HEK293 (cell line): ENCODE measurements at regions not wholly inside any gene's neighbourhood (a gene's known extent, or its start where the extent isn't known, plus 50 kb on each side); places are given as distances from the start of the nearest gene placed in this dataset.
A peak's percentile ranks its signal among the peaks of the same experiment; 100 is the strongest.

Experiments used
- CTCF ChIA-PET: fragments of 350-600 bp; formaldehyde crosslinking; extraction: SDS; loops from one replicate; lab custom pipeline; 2021; ENCODE audit warnings: antibody characterized with exemption; lab: Yijun Ruan, JAX
- POLR2A ChIA-PET: fragments of 300-600 bp; formaldehyde crosslinking; extraction: SDS; loops from one replicate; lab custom pipeline; 2020; ENCODE audit warnings: antibody characterized with exemption, inconsistent platforms; lab: Yijun Ruan, JAX
- H3K27ac ChIP-seq: fragments of 200-500 bp; sonication (Bioruptor generic); 2 replicates; pipeline ENCODE4 v1.5.1; 2014; ENCODE audit warnings: low read depth, low read length, control low read depth, inconsistent platforms; ENCODE audit errors: extremely low read depth
- H3K36me3 ChIP-seq, 2 experiments: fragments of 200-500 bp in 1 of 2; sonication (Bioruptor generic) in 1 of 2; 1 replicate in 1 of 2; 2 replicates in 1 of 2; pipeline ENCODE4 v1.5.1; 2014 to 2017; ENCODE audit warnings: inconsistent platforms in 2 of 2, low read length in 2 of 2; ENCODE audit not compliant: control insufficient read depth in 2 of 2, insufficient read depth in 1 of 2
- H3K4me1 ChIP-seq: fragments of 200-500 bp; sonication (Bioruptor generic); 2 replicates; pipeline ENCODE4 v1.5.1; 2014; ENCODE audit warnings: mild to moderate bottlenecking, low read length, inconsistent platforms; ENCODE audit not compliant: control insufficient read depth, insufficient read depth
- H3K4me3 ChIP-seq: 2 replicates; pipeline ENCODE4 v1.5.1; 2011; ENCODE audit warnings: low read depth, mild to moderate bottlenecking, control low read depth, low read length, moderate library complexity
- H3K9me3 ChIP-seq: fragments of 200-500 bp; sonication (Bioruptor generic); 2 replicates; pipeline ENCODE4 v1.5.1; 2014; ENCODE audit warnings: low read depth, low read length, inconsistent platforms; ENCODE audit not compliant: control insufficient read depth, insufficient read depth
- EGR2 ChIP-seq: fragments of 450-650 bp; formaldehyde crosslinking; IDR thresholded peaks from 2 replicates; pipeline ENCODE4 v1.5.1; 2016; ENCODE audit warnings: low read depth, missing biosample characterization, missing genetic modification characterization
- HOXA7 ChIP-seq: sonication (generic); formaldehyde crosslinking; IDR thresholded peaks from 2 replicates; pipeline ENCODE4 v1.8.1; 2022; ENCODE audit warnings: missing genetic modification reagents, borderline replicate concordance
- TCF7L2 ChIP-seq: IDR thresholded peaks from 2 replicates; pipeline ENCODE4 v1.6.1; 2011; ENCODE audit warnings: low read depth, mild to moderate bottlenecking, inconsistent platforms, low read length, moderate library complexity, borderline replicate concordance
- TRIM28 ChIP-seq: IDR thresholded peaks from 2 replicates; pipeline ENCODE4 v1.6.1; 2011; ENCODE audit warnings: low read length, control low read depth, borderline replicate concordance
- YY1 ChIP-seq: fragments of 450-650 bp; formaldehyde crosslinking; IDR thresholded peaks from 2 replicates; pipeline ENCODE4 v1.5.1; 2018; ENCODE audit warnings: missing biosample characterization, missing genetic modification characterization
- YY2 ChIP-seq: fragments of 450-650 bp; formaldehyde crosslinking; IDR thresholded peaks from 2 replicates; pipeline ENCODE4 v1.5.1; 2016; ENCODE audit warnings: missing biosample characterization, missing genetic modification characterization
- ZNF114 ChIP-seq: fragments of 450-650 bp; formaldehyde crosslinking; IDR thresholded peaks from 2 replicates; pipeline ENCODE4 v1.5.0; 2017; ENCODE audit warnings: missing biosample characterization, missing genetic modification characterization
- ZNF169 ChIP-seq: fragments of 450-650 bp; formaldehyde crosslinking; IDR thresholded peaks from 2 replicates; pipeline ENCODE4 v1.5.1; 2016; ENCODE audit warnings: missing biosample characterization, missing genetic modification characterization
- ZNF175 ChIP-seq: fragments of 450-650 bp; formaldehyde crosslinking; IDR thresholded peaks from 2 replicates; pipeline ENCODE4 v1.5.1; 2016; ENCODE audit warnings: missing biosample characterization, missing genetic modification characterization
- ZNF248 ChIP-seq: fragments of 450-650 bp; formaldehyde crosslinking; IDR thresholded peaks from 2 replicates; pipeline ENCODE4 v1.5.1; 2017; ENCODE audit warnings: missing biosample characterization, missing genetic modification characterization
- ZNF274 ChIP-seq, 2 experiments: fragments of 200-500 bp in 1 of 2; fragments of 450-650 bp in 1 of 2; sonication (Bioruptor generic) in 1 of 2; formaldehyde crosslinking in 1 of 2; IDR thresholded peaks; 2 replicates each; pipeline versions ENCODE4 v1.5.1 to v1.6.1; 2014 to 2016; ENCODE audit warnings: borderline replicate concordance in 1 of 2, inconsistent platforms in 1 of 2, low read length in 1 of 2, missing biosample characterization in 1 of 2, missing genetic modification characterization in 1 of 2
- ZNF350 ChIP-seq: fragments of 450-650 bp; formaldehyde crosslinking; IDR thresholded peaks from 2 replicates; pipeline ENCODE4 v1.5.0; 2017; ENCODE audit warnings: missing biosample characterization, mild to moderate bottlenecking, missing genetic modification characterization
- ZNF473 ChIP-seq: fragments of 450-650 bp; formaldehyde crosslinking; IDR thresholded peaks from 2 replicates; pipeline ENCODE4 v1.5.1; 2017; ENCODE audit warnings: missing biosample characterization, missing genetic modification characterization
- ZNF521 ChIP-seq: fragments of 450-650 bp; formaldehyde crosslinking; IDR thresholded peaks from 2 replicates; pipeline ENCODE4 v1.5.1; 2017; ENCODE audit warnings: missing biosample characterization, mild to moderate bottlenecking, missing genetic modification characterization
- ZNF623 ChIP-seq: fragments of 450-650 bp; formaldehyde crosslinking; IDR thresholded peaks from 2 replicates; pipeline ENCODE4 v1.5.1; 2016; ENCODE audit warnings: missing biosample characterization, missing genetic modification characterization
- ZNF785 ChIP-seq: fragments of 450-650 bp; formaldehyde crosslinking; IDR thresholded peaks from 2 replicates; pipeline ENCODE4 v1.5.1; 2016; ENCODE audit warnings: missing biosample characterization, missing genetic modification characterization
- TF ChIP-seq, protein P1 (sequence below): fragments of 450-650 bp; formaldehyde crosslinking; IDR thresholded peaks from 2 replicates; pipeline ENCODE4 v1.5.1; 2017; ENCODE audit warnings: missing biosample characterization, mild to moderate bottlenecking, missing genetic modification characterization, moderate library complexity
- TF ChIP-seq, protein P2 (sequence below): fragments of 450-650 bp; formaldehyde crosslinking; IDR thresholded peaks from 2 replicates; pipeline ENCODE4 v1.5.1; 2016; ENCODE audit warnings: missing biosample characterization, missing genetic modification characterization
- TF ChIP-seq, protein P3 (sequence below): fragments of 450-650 bp; formaldehyde crosslinking; IDR thresholded peaks from 2 replicates; pipeline ENCODE4 v1.5.1; 2016; ENCODE audit warnings: missing biosample characterization, missing genetic modification characterization, borderline replicate concordance
- TF ChIP-seq, protein P4 (sequence below): fragments of 450-650 bp; IDR thresholded peaks from 2 replicates; pipeline ENCODE4 v1.5.1; 2018; ENCODE audit warnings: missing biosample characterization, mild to moderate bottlenecking, missing genetic modification characterization
- TF ChIP-seq, protein P5 (sequence below): fragments of 450-650 bp; formaldehyde crosslinking; IDR thresholded peaks from 2 replicates; pipeline ENCODE4 v1.5.1; 2016; ENCODE audit warnings: missing biosample characterization, missing genetic modification characterization

DNA sequence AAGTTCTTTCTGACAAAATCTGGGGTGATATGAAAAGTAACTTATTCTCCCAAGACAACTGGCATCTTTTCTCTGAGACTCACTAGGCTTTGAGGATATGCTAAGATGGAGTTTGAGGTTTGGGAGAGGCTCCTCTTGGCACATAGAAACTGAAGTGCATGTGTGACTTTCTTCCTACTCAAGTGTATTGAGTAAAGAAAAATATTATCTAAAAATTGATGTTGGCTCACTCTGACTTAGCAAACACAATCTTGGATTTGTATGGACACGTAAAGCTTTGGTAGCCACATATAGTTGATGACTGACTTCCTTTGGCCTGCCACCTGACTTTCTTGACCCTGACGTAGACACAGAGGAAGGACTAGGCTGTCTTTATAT, 71.1 kb upstream of the KLF12 start:
- no peaks in the 10 kb centered on the region for H3K4me1 ChIP-seq
- no peaks in the 10 kb centered on the region for H3K9me3 ChIP-seq
- CTCF ChIA-PET = no interaction called here
- no peak overlapping the region for H3K4me3 ChIP-seq
- POLR2A ChIA-PET = no interaction called here
- H3K36me3 ChIP-seq = no peaks in the 10 kb centered on the region
- no peak for TF ChIP-seq YY1
- no peak overlapping the region for H3K27ac ChIP-seq

DNA sequence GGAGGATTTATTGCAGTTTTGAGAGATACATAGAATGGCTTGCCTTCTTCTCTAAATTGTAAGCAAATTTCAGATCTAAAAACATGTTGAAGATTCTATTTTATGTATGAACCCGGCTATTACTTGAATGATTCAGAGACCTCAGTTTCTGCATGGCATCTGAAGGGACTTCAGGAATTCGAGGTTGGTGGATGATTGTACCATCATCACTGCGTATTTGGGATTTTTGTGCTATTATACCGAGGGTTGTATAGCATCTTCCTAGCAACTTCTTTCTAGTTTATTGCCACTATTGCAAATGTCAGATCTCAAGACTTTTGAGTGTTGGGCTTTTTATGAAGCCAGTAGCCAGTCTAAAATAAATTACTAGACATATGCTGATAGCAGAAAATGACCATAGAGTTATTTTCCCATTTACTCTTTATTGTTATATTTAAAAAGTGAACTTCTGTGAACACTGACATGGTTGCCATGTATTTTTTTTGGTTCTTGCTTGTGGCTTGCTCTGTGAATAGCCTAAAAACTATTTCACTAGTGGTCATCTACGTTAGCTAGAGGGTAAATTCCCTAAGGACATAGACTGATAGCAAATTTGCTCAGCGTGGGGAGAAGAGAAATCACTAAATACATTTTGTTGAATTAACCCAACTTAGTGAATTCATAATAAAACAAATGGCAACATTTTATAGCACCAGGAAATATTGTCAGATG, 70.6 kb upstream of the KLF12 start:
- ChIA-PET POLR2A (no interaction called here), CTCF (no interaction called here)
- Histone ChIP-seq H3K9me3 (no peaks in the 10 kb centered on the region), H3K4me1 (no peaks in the 10 kb centered on the region), H3K27ac (no peak overlapping the region), H3K36me3 (no peaks in the 10 kb centered on the region), H3K4me3 (no peak overlapping the region)
- TF ChIP-seq YY2 (tag by site-specific recombination) (no peak), ZNF350 (tag by site-specific recombination) (no peak), ZNF114 (tag by site-specific recombination) (no peak), ZNF473 (tag by site-specific recombination) (no peak), ZNF169 (tag by site-specific recombination) (no peak), ZNF521 (no peak), TCF7L2 (no peak)
- TF ChIP-seq, protein P1, sequence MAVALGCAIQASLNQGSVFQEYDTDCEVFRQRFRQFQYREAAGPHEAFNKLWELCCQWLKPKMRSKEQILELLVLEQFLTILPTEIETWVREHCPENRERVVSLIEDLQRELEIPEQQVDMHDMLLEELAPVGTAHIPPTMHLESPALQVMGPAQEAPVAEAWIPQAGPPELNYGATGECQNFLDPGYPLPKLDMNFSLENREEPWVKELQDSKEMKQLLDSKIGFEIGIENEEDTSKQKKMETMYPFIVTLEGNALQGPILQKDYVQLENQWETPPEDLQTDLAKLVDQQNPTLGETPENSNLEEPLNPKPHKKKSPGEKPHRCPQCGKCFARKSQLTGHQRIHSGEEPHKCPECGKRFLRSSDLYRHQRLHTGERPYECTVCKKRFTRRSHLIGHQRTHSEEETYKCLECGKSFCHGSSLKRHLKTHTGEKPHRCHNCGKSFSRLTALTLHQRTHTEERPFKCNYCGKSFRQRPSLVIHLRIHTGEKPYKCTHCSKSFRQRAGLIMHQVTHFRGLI = no peak
- TF ChIP-seq, protein P2, sequence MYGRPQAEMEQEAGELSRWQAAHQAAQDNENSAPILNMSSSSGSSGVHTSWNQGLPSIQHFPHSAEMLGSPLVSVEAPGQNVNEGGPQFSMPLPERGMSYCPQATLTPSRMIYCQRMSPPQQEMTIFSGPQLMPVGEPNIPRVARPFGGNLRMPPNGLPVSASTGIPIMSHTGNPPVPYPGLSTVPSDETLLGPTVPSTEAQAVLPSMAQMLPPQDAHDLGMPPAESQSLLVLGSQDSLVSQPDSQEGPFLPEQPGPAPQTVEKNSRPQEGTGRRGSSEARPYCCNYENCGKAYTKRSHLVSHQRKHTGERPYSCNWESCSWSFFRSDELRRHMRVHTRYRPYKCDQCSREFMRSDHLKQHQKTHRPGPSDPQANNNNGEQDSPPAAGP = no peak
- TF ChIP-seq, protein P3, sequence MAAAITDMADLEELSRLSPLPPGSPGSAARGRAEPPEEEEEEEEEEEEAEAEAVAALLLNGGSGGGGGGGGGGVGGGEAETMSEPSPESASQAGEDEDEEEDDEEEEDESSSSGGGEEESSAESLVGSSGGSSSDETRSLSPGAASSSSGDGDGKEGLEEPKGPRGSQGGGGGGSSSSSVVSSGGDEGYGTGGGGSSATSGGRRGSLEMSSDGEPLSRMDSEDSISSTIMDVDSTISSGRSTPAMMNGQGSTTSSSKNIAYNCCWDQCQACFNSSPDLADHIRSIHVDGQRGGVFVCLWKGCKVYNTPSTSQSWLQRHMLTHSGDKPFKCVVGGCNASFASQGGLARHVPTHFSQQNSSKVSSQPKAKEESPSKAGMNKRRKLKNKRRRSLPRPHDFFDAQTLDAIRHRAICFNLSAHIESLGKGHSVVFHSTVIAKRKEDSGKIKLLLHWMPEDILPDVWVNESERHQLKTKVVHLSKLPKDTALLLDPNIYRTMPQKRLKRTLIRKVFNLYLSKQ (tag by site-specific recombination) = no peak
- TF ChIP-seq, protein P4, sequence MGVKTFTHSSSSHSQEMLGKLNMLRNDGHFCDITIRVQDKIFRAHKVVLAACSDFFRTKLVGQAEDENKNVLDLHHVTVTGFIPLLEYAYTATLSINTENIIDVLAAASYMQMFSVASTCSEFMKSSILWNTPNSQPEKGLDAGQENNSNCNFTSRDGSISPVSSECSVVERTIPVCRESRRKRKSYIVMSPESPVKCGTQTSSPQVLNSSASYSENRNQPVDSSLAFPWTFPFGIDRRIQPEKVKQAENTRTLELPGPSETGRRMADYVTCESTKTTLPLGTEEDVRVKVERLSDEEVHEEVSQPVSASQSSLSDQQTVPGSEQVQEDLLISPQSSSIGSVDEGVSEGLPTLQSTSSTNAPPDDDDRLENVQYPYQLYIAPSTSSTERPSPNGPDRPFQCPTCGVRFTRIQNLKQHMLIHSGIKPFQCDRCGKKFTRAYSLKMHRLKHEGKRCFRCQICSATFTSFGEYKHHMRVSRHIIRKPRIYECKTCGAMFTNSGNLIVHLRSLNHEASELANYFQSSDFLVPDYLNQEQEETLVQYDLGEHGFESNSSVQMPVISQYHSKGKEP = no peak

DNA sequence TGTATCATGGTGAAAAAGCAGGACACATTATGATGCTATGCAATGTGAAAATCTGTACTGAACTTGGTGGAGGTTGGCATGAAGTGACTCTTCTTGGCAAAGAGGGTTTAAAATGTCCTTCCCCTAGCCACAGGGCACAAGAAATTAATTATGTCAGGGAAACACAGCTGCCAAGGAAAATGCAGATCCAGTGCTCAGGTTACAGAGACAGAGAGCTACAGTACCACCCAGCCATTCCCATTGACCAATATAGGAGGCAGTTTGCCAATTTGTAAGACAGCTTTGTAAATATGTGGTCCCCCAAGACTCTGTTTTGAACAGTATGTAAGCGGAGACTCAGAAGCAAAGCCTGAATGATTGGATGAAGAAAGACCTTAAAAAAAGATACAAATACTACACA, 69.4 kb upstream of the KLF12 start:
- Histone ChIP-seq H3K27ac (no peak overlapping the region), H3K9me3 (no peaks in the 10 kb centered on the region), H3K4me1 (no peaks in the 10 kb centered on the region), H3K4me3 (no peak overlapping the region), H3K36me3 (no peaks in the 10 kb centered on the region)
- CTCF ChIA-PET = no interaction called here
- POLR2A ChIA-PET = no interaction called here
- TF ChIP-seq EGR2 (tag by site-specific recombination) (no peak), HOXA7 (CRISPR knock-in tag) (no peak), ZNF248 (tag by site-specific recombination) (no peak), ZNF274 (IDR thresholded peaks at IDR 0.05; ENCODE audit: low read length) (no peak), ZNF274 (tag by site-specific recombination; IDR thresholded peaks at IDR 0.05; ENCODE audit: borderline replicate concordance) (no peak), ZNF623 (tag by site-specific recombination) (no peak), ZNF175 (tag by site-specific recombination) (no peak), TRIM28 (peak; percentile 98; the same call in 1 of the 2 replicates), ZNF785 (no peak)
- TF ChIP-seq, protein P5, sequence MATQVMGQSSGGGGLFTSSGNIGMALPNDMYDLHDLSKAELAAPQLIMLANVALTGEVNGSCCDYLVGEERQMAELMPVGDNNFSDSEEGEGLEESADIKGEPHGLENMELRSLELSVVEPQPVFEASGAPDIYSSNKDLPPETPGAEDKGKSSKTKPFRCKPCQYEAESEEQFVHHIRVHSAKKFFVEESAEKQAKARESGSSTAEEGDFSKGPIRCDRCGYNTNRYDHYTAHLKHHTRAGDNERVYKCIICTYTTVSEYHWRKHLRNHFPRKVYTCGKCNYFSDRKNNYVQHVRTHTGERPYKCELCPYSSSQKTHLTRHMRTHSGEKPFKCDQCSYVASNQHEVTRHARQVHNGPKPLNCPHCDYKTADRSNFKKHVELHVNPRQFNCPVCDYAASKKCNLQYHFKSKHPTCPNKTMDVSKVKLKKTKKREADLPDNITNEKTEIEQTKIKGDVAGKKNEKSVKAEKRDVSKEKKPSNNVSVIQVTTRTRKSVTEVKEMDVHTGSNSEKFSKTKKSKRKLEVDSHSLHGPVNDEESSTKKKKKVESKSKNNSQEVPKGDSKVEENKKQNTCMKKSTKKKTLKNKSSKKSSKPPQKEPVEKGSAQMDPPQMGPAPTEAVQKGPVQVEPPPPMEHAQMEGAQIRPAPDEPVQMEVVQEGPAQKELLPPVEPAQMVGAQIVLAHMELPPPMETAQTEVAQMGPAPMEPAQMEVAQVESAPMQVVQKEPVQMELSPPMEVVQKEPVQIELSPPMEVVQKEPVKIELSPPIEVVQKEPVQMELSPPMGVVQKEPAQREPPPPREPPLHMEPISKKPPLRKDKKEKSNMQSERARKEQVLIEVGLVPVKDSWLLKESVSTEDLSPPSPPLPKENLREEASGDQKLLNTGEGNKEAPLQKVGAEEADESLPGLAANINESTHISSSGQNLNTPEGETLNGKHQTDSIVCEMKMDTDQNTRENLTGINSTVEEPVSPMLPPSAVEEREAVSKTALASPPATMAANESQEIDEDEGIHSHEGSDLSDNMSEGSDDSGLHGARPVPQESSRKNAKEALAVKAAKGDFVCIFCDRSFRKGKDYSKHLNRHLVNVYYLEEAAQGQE (tag by site-specific recombination) = no peak
